GM18498 (cell line): ENCODE measurements at regions not wholly inside any gene's neighbourhood (a gene's known extent, or its start where the extent isn't known, plus 50 kb on each side); places are given as distances from the start of the nearest gene placed in this dataset.
"Not testable (repeated sequence)": the region's sequence is repeated elsewhere in the genome, so short reads cannot be mapped to it uniquely, and the experiment has no call there.

Source experiments
- ATAC-seq: cut with Tn5 transposase; IDR thresholded peaks from one replicate; pipeline ENCODE4 v1.9.1; 2021; ENCODE audit warnings: mild to moderate bottlenecking, moderate library complexity; ENCODE audit not compliant: unreplicated experiment

- ATAC-seq: not testable (repeated sequence)
Observed at GRCh38 chr2:83339942-83340341, 1119.1 kb downstream of the SUCLG1 start.

GRCh38 chr2:83331810-83332209, 1127.3 kb downstream of the SUCLG1 start:
- no peak for ATAC-seq

- ATAC-seq: no peak
Observed at GRCh38 chr2:83323038-83323437, 1136.0 kb downstream of the SUCLG1 start.

GRCh38 chr2:83320053-83320452, 1139.0 kb downstream of the SUCLG1 start:
- ATAC-seq: no peak

GRCh38 chr2:83305758-83306378, 1153.2 kb downstream of the SUCLG1 start:
- ATAC-seq: no peak

DNA sequence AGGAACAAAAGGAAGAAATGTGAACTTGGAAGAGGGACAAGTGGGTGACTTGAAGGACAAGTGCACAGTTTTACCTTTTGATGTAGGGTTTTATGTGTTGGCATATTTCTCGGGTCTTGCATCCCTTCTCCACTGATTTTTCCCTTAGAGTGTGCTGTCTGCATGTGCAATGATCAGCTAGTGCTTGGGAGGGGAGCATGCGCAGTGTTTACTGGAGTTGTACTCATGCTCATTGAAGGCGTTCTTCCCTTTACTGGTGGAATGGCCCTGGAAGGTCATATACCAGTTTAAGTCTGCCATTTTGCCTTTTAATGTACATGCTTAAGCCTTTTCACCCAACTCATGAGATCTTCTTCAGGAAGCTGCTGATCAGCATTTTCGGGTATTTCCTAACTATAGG, 1168.0 kb downstream of the SUCLG1 start:
- no peak for ATAC-seq

DNA sequence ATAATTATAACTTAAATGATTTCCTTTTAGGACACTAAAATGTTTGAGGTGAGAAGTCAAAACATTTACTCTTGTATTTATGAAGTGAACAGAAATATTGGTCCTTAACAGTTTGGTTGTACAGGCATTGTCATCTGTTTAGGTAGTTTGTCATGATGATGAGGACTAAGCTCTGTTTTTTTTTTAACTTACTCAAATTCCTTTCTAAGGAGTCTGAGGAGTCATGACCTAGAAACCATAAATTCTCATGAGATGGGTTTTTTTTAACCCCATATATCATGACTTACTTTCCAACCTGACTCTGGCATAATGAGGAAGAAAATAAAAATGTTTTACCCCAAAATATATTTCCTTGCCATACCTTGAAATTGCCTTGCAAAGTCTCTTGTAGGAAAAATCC, 1176.2 kb downstream of the SUCLG1 start:
- ATAC-seq: no peak

DNA sequence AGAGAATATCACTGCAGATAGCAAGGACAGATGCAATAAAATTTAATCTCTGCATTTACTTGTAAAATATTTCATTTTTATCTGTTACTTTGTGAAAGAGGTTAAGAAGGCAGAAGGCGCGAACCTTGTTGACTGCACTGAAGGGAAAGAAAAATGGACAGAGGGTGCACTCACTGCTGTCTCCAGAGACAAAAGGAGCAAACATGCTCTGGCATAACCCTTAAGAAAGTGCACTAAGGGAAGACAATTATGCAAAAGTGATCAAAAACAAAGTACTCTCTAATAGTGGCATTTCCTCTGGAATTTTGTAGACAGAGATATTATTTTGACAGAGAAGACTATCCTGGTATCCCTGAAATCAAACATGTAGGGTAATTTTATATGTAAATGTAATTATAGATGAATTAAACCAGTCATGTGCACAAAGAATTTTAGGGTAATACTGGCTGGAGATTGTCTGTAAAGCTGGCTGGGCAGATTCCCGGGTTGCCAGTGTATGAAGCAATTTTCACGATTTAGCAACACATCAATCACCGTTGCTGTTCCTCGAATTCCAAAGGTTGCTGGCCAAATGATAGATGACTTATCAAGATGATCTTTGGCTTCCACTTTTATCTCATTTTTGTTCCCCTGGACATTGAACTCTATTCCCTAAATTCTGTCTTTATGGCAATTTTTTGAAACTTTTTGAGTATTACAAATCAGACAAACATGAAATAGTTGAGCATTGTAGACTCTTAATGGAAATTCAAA, 1176.9 kb downstream of the SUCLG1 start:
- ATAC-seq: no peak

DNA sequence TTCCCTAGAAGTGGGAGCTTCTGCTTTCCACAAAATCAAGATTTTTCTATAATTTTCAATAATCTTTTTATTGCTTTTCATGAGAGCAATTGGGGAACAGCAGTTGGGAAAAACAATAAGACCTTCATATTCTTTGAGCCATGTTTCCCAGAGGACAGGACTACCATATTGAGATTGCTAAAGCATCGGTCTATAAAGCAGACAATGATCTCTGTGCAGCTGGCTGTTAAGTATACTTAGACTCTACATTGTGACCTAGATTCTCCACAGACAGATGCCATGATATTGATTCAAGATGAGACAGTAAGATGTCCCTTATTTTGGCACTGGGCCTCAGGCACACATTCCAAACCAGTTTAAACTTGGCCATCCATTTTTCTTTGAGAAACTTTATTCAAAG, 1178.7 kb downstream of the SUCLG1 start:
- no peak for ATAC-seq

DNA sequence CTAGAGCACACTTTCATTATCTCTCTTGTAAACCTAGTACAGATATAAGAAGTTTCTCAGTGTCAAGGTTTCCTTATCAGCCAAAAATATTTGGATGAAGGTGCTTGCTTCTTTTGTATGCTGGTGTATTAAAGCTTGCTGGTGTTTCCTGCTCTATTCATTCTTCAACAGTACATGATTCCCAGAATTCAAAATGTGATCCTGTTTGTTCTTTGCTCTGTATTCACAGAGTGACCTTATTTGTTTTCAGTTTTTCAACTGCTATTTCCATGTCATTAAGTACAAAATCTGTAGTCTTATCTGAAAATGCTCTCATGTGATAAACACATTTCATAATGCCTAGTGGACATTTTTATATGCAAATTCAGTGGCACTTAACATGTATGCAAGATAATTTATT, 1185.8 kb downstream of the SUCLG1 start:
- no peak for ATAC-seq

- ATAC-seq: no peak
Observed at GRCh38 chr2:83261591-83262136, 1197.4 kb downstream of the SUCLG1 start.

GRCh38 chr2:83253848-83254247, 1205.2 kb downstream of the SUCLG1 start:
- no peak for ATAC-seq

DNA sequence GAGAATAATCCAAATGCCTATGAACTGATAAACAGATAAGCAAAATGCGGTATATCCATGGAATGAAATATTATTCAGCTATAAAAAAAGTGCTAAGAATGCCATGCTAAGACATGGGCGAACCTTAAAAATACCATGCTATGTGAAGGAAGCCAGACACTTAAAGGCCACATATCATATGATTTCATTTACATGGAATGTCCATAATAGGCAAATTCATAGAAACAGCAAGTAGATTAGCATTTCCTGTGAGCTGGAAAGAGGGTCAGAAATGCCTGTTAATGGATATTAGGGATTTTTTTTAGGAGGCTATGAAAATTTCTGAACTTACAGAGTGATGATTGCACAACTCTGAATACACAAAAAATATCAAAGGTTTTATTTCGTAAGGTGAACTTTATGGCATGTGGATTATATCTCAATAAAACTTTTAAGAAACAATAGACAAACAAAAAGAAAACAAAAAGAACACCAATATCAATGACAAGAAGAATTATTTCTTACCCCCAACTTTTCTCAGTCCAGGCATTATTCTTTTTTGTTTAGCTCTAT, 1207.7 kb downstream of the SUCLG1 start:
- ATAC-seq: no peak

- not testable (repeated sequence) for ATAC-seq
Observed at GRCh38 chr2:83245806-83246537, 1213.1 kb downstream of the SUCLG1 start.

GRCh38 chr2:83240611-83241010, 1218.5 kb downstream of the SUCLG1 start:
- no peak for ATAC-seq

GRCh38 chr2:83238111-83238510, 1221.0 kb downstream of the SUCLG1 start:
- no peak for ATAC-seq

GRCh38 chr2:83234246-83234645, 1224.8 kb downstream of the SUCLG1 start:
- ATAC-seq: no peak

DNA sequence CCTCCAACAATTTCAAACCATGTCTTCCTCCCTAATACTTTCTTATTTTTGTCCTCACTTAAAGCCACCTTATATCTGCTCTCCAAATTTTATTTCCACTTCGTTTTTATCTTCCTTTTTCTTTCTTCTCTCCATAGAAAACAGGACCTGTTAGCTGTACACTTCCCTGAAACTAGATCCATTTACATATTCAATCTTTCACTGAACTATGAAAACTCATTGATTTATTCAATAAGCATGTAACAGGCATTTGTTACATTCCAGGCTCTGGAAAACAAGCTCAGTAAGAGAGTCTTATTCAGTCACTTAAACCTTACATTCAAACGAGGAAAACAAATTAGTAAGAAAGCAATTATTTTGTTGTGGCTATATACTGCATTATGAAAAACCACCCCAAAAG, 1225.3 kb downstream of the SUCLG1 start:
- no peak for ATAC-seq

- ATAC-seq: no peak
Observed at GRCh38 chr2:83233326-83233725, 1225.8 kb downstream of the SUCLG1 start.

GRCh38 chr2:83229443-83229842, 1229.6 kb downstream of the SUCLG1 start:
- ATAC-seq: no peak

- ATAC-seq: no peak
Observed at GRCh38 chr2:83224591-83225200, 1234.4 kb downstream of the SUCLG1 start.
